ENCODE measurements at regions not wholly inside any gene's neighbourhood (a gene's known extent, or its start where the extent isn't known, plus 50 kb on each side); places are given as distances from the start of the nearest gene placed in this dataset.

DNA sequence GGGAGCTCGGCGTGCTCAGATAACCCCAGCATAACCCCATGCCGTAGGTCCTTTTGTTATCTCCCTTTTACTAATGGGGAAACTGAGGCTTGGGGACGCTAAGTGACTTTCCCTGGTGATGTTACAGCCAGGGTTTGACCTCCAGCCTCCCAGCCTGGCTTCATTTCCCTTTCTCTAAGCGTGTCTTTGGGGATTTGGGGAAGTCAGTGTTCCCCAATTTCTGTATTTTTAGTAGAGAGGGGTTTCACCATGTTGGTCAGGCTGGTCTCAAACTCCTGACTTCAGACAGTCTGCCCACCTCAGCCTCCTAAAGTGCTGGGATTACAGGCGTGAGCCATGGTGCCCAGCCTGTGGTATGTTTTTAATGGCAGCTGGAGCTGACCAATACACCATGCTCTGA, 85.4 kb downstream of the PHETA1 start:
- TF ChIP-seq TAF1 (IDR thresholded peaks at IDR 0.05; ENCODE audit: low read depth, low read length) (no peak), EZH2 (IDR thresholded peaks at IDR 0.05; ENCODE audit: low read depth, low read length, severe bottlenecking) (no peak), BCL11A (IDR thresholded peaks at IDR 0.05; ENCODE audit: low read depth in 2 of 2, low read length in 2 of 2) (no peak)
